Uterus (tissue), 2 donors: ENCODE measurements at regions not wholly inside any gene's neighbourhood (a gene's known extent, or its start where the extent isn't known, plus 50 kb on each side); places are given as distances from the start of the nearest gene placed in this dataset.

ENCODE experiments used
- POLR2A ChIP-seq, 2 donors: fragments of 450-650 bp; IDR thresholded peaks; one replicate each; pipeline ENCODE4 v1.6.1; 2016; ENCODE audit warnings: antibody characterized with exemption in 2 of 2, mild to moderate bottlenecking in 1 of 2, moderate library complexity in 1 of 2
- TF ChIP-seq, protein P1 (sequence below), 4 experiments: fragments of 200-600 bp in 2 of 4; fragments of 450-650 bp in 2 of 4; sonication (generic) in 2 of 4; IDR thresholded peaks; one replicate each; pipeline ENCODE4 v1.5.1; 2016 to 2019; ENCODE audit warnings: antibody characterized with exemption in 4 of 4, mild to moderate bottlenecking in 2 of 4, moderate library complexity in 1 of 4

DNA sequence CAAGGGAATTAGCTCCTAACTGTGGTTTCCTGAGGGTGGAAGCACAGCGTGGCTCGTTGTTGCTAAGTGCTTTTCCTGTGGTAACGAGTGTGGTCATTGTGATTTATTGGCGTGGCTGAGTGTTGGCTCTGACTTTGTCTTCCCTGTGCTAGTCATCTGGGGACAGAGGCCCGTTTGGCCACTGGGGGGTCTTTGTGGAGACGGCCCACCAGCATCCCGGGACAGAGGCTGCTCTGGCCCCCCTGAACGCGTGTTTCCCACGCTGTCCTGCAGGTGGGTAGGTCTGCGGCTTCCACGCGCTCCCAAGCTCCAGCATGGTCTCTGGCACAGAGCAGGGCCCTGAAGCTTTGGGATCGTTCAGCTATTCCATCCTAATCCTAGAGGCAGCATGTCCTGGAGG is 1040.0 kb downstream of the TBC1D22A start:
- TF ChIP-seq, protein P1, sequence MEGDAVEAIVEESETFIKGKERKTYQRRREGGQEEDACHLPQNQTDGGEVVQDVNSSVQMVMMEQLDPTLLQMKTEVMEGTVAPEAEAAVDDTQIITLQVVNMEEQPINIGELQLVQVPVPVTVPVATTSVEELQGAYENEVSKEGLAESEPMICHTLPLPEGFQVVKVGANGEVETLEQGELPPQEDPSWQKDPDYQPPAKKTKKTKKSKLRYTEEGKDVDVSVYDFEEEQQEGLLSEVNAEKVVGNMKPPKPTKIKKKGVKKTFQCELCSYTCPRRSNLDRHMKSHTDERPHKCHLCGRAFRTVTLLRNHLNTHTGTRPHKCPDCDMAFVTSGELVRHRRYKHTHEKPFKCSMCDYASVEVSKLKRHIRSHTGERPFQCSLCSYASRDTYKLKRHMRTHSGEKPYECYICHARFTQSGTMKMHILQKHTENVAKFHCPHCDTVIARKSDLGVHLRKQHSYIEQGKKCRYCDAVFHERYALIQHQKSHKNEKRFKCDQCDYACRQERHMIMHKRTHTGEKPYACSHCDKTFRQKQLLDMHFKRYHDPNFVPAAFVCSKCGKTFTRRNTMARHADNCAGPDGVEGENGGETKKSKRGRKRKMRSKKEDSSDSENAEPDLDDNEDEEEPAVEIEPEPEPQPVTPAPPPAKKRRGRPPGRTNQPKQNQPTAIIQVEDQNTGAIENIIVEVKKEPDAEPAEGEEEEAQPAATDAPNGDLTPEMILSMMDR (IDR thresholded peaks at IDR 0.05): no peak
- TF ChIP-seq POLR2A (IDR thresholded peaks at IDR 0.05): no peak
